ENCODE measurements at regions not wholly inside any gene's neighbourhood (a gene's known extent, or its start where the extent isn't known, plus 50 kb on each side); places are given as distances from the start of the nearest gene placed in this dataset.
"Not testable (repeated sequence)": the region's sequence is repeated elsewhere in the genome, so short reads cannot be mapped to it uniquely, and the experiment has no call there.

GRCh38 chr4:177494791-177495190, 52.6 kb upstream of the AGA start:
- DNase-seq (ENCODE audit: low spot score), result no peak
- intact Hi-C loops (cut with DNase I), result no loop called here

- intact Hi-C loops (cut with DNase I); DNase-seq (ENCODE audit: low spot score): not testable (repeated sequence)
Measured at GRCh38 chr4:177495626-177496025, 53.4 kb upstream of the AGA start.

GRCh38 chr4:177499537-177499936, 57.3 kb upstream of the AGA start:
- intact Hi-C loops (cut with DNase I), result no loop called here
- DNase-seq (ENCODE audit: low spot score), result no peak

GRCh38 chr4:177505171-177505615, 63.0 kb upstream of the AGA start:
- intact Hi-C loops (cut with DNase I), result no loop called here
- no peak for DNase-seq (ENCODE audit: low spot score)

- intact Hi-C loops (cut with DNase I), result no loop called here
- no peak for DNase-seq (ENCODE audit: low spot score)
Measured at GRCh38 chr4:177508662-177509061, 66.4 kb upstream of the AGA start.

GRCh38 chr4:177509226-177509745, 67.0 kb upstream of the AGA start:
- intact Hi-C loops (cut with DNase I), result no loop called here
- no peak for DNase-seq (ENCODE audit: low spot score)

- no peak for DNase-seq (ENCODE audit: low spot score)
- intact Hi-C loops (cut with DNase I), result no loop called here
Measured at GRCh38 chr4:177511611-177512010, 69.4 kb upstream of the AGA start.

- no peak for DNase-seq (ENCODE audit: low spot score)
- intact Hi-C loops (cut with DNase I), result no loop called here
Measured at GRCh38 chr4:177512646-177513045, 70.4 kb upstream of the AGA start.

- intact Hi-C loops (cut with DNase I), result no loop called here
Measured at GRCh38 chr4:177517862-177518261, 75.6 kb upstream of the AGA start.

GRCh38 chr4:177519481-177520260, 77.4 kb upstream of the AGA start:
- intact Hi-C loops (cut with DNase I), result no loop called here
- DNase-seq (ENCODE audit: low spot score), result no peak

More at GRCh38 chr4:177517862-177518261, 75.6 kb upstream of the AGA start:
- DNase-seq (ENCODE audit: low spot score), result no peak

- DNase-seq (ENCODE audit: low spot score), result no peak
- intact Hi-C loops (cut with DNase I), result no loop called here
Measured at GRCh38 chr4:177528620-177529019, 86.4 kb upstream of the AGA start.

GRCh38 chr4:177530561-177530960, 88.3 kb upstream of the AGA start:
- intact Hi-C loops (cut with DNase I), result no loop called here
- DNase-seq (ENCODE audit: low spot score), result no peak

GRCh38 chr4:177532358-177532757, 90.1 kb upstream of the AGA start:
- DNase-seq (ENCODE audit: low spot score), result no peak
- intact Hi-C loops (cut with DNase I), result no loop called here

- intact Hi-C loops (cut with DNase I); DNase-seq (ENCODE audit: low spot score): not testable (repeated sequence)
Measured at GRCh38 chr4:177534841-177535240, 92.6 kb upstream of the AGA start.

GRCh38 chr4:177546745-177547144, 104.5 kb upstream of the AGA start:
- no peak for DNase-seq (ENCODE audit: low spot score)
- intact Hi-C loops (cut with DNase I), result no loop called here

- intact Hi-C loops (cut with DNase I), result no loop called here
- no peak for DNase-seq (ENCODE audit: low spot score)
Measured at GRCh38 chr4:177547985-177548384, 105.7 kb upstream of the AGA start.

- no peak for DNase-seq (ENCODE audit: low spot score)
- intact Hi-C loops (cut with DNase I), result no loop called here
Measured at GRCh38 chr4:177555007-177555574, 112.9 kb upstream of the AGA start.

GRCh38 chr4:177557416-177557815, 115.2 kb upstream of the AGA start:
- intact Hi-C loops (cut with DNase I), result no loop called here
- DNase-seq (ENCODE audit: low spot score), result no peak

- DNase-seq (ENCODE audit: low spot score), result no peak
- intact Hi-C loops (cut with DNase I), result no loop called here
Measured at GRCh38 chr4:177558995-177559394, 116.8 kb upstream of the AGA start.

GRCh38 chr4:177562163-177562562, 119.9 kb upstream of the AGA start:
- no peak for DNase-seq (ENCODE audit: low spot score)
- intact Hi-C loops (cut with DNase I), result no loop called here

GRCh38 chr4:177562859-177563258, 120.6 kb upstream of the AGA start:
- no peak for DNase-seq (ENCODE audit: low spot score)
- intact Hi-C loops (cut with DNase I), result no loop called here
